H1 (cell line): ENCODE measurements at regions not wholly inside any gene's neighbourhood (a gene's known extent, or its start where the extent isn't known, plus 50 kb on each side); places are given as distances from the start of the nearest gene placed in this dataset.

Experiments used
- CTCF ChIA-PET: fragments of 300-600 bp; sonication (Branson Sonifier 250); formaldehyde crosslinking; loops from one replicate; lab custom pipeline; 2021; ENCODE audit not compliant: partially characterized antibody; lab: Charles Lee
- POLR2A ChIA-PET: fragments of 300-600 bp; sonication (Branson Sonifier 250); formaldehyde crosslinking; loops from one replicate; lab custom pipeline; 2021; ENCODE audit warnings: inconsistent platforms; ENCODE audit not compliant: partially characterized antibody; lab: Charles Lee
- DNase-seq, 2 experiments: peaks; one replicate each; pipeline versions ENCODE4 v3.0.0 to v3.0.0-alpha.2; 2010 to 2022; ENCODE audit warnings: low spot score in 2 of 2, low read depth in 1 of 2, mixed read lengths in 1 of 2
- FAIRE-seq: peaks from 2 replicates; lab custom pipeline; 2011; peaks lifted over from hg19 to GRCh38; lab: Jason Lieb, UNC
- H2AFZ ChIP-seq: 2 replicates; pipeline ENCODE4 v1.8.1; 2012; ENCODE audit warnings: low read length, inconsistent platforms
- H2AK5ac ChIP-seq: 2 replicates; pipeline ENCODE4 v1.6.1; 2013; ENCODE audit warnings: low read depth, low read length
- H2BK120ac ChIP-seq: replicated peaks from 2 replicates; pipeline ENCODE3; 2013; ENCODE audit warnings: low read depth, low read length, inconsistent platforms
- H2BK12ac ChIP-seq: 2 replicates; pipeline ENCODE4 v1.6.1; 2013; ENCODE audit warnings: low read depth, low read length
- H2BK15ac ChIP-seq: 2 replicates; pipeline ENCODE4 v1.6.1; 2013; ENCODE audit warnings: low read length
- H2BK20ac ChIP-seq: 2 replicates; pipeline ENCODE4 v1.6.1; 2013; ENCODE audit warnings: low read length
- H2BK5ac ChIP-seq: 2 replicates; pipeline ENCODE4 v1.6.1; 2013; ENCODE audit warnings: low read depth, low read length
- H3K14ac ChIP-seq: 2 replicates; pipeline ENCODE4 v1.6.1; 2013; ENCODE audit warnings: inconsistent platforms; ENCODE audit not compliant: insufficient read length
- H3K18ac ChIP-seq: 2 replicates; pipeline ENCODE4 v1.6.1; 2013; ENCODE audit warnings: low read length; ENCODE audit errors: extremely low read depth
- H3K23ac ChIP-seq: 2 replicates; pipeline ENCODE4 v1.6.1; 2013; ENCODE audit warnings: inconsistent platforms; ENCODE audit not compliant: insufficient read length
- H3K23me2 ChIP-seq: 2 replicates; pipeline ENCODE4 v1.6.1; 2013; ENCODE audit warnings: low read depth, low read length
- H3K27ac ChIP-seq: 2 replicates; pipeline ENCODE4 v1.6.1; 2011; ENCODE audit warnings: low read depth, low read length, inconsistent platforms
- H3K27me3 ChIP-seq, 4 experiments: replicated peaks in 1 of 4; 1 replicate in 1 of 4; 2 replicates in 3 of 4; pipeline versions ENCODE4 v1.6.1 to v1.8.1; 2011 to 2013; ENCODE audit warnings: low read length in 3 of 4, mild to moderate bottlenecking in 3 of 4, inconsistent platforms in 2 of 4, mixed read lengths in 2 of 4, moderate library complexity in 1 of 4; ENCODE audit not compliant: control insufficient read depth in 3 of 4, insufficient read depth in 3 of 4; ENCODE audit errors: extremely low read depth in 1 of 4
- H3K36me3 ChIP-seq, 4 experiments: 2 replicates each; pipeline versions ENCODE4 v1.6.1 to v1.8.1; 2011 to 2013; ENCODE audit warnings: mild to moderate bottlenecking in 4 of 4, low read length in 3 of 4, moderate library complexity in 2 of 4, control low read depth in 1 of 4, inconsistent platforms in 1 of 4; ENCODE audit not compliant: insufficient read depth in 4 of 4, control insufficient read depth in 2 of 4
- H3K4ac ChIP-seq: replicated peaks from 2 replicates; pipeline ENCODE3; 2013; ENCODE audit warnings: low read length, low read depth, mixed read lengths, inconsistent platforms; ENCODE audit not compliant: insufficient read length
- H3K4me1 ChIP-seq, 4 experiments: replicated peaks in 1 of 4; 1 replicate in 1 of 4; 2 replicates in 3 of 4; pipeline versions ENCODE4 v1.6.1 to v1.8.1; 2011 to 2013; ENCODE audit warnings: low read length in 3 of 4, inconsistent platforms in 2 of 4, mixed read lengths in 1 of 4; ENCODE audit not compliant: insufficient read depth in 4 of 4, control insufficient read depth in 3 of 4
- H3K4me2 ChIP-seq, 2 experiments: 2 replicates each; pipeline versions ENCODE4 v1.6.1 to v1.8.1; 2011 to 2013; ENCODE audit warnings: low read depth in 2 of 2, low read length in 2 of 2, control low read depth in 1 of 2, inconsistent platforms in 1 of 2, mild to moderate bottlenecking in 1 of 2; ENCODE audit not compliant: insufficient read depth in 1 of 2
- H3K4me3 ChIP-seq, 4 experiments: fragments of 200-600, 300-600 bp in 1 of 4; sonication (generic), shearing (Covaris generic), sonication (Bioruptor Twin) in 1 of 4; 2 replicates each; pipeline versions ENCODE4 v1.5.1 to v1.8.1; 2011 to 2016; ENCODE audit warnings: low read length in 4 of 4, low read depth in 3 of 4, control low read depth in 2 of 4, inconsistent platforms in 2 of 4, mild to moderate bottlenecking in 2 of 4, mixed read lengths in 1 of 4, moderate library complexity in 1 of 4; ENCODE audit not compliant: insufficient read depth in 2 of 4; ENCODE audit errors: extremely low read depth in 1 of 4
- H3K56ac ChIP-seq: replicated peaks from 2 replicates; pipeline ENCODE3; 2013; ENCODE audit warnings: low read depth, mild to moderate bottlenecking, mixed read lengths, low read length, inconsistent platforms; ENCODE audit not compliant: insufficient read length
- H3K79me1 ChIP-seq: 2 replicates; pipeline ENCODE4 v1.6.1; 2013; ENCODE audit warnings: low read depth, low read length, control low read depth
- H3K79me2 ChIP-seq, 2 experiments: 2 replicates each; pipeline versions ENCODE4 v1.6.1 to v1.8.1; 2012 to 2013; ENCODE audit warnings: low read length in 2 of 2, mild to moderate bottlenecking in 2 of 2, inconsistent platforms in 1 of 2; ENCODE audit not compliant: insufficient read depth in 2 of 2, control insufficient read depth in 1 of 2
- H3K9ac ChIP-seq, 4 experiments: replicated peaks in 1 of 4; 1 replicate in 1 of 4; 2 replicates in 3 of 4; pipeline versions ENCODE4 v1.6.1 to v1.8.1; 2011 to 2013; ENCODE audit warnings: low read depth in 3 of 4, low read length in 3 of 4, control low read depth in 2 of 4, mild to moderate bottlenecking in 2 of 4, moderate library complexity in 2 of 4, inconsistent platforms in 1 of 4; ENCODE audit errors: extremely low read depth in 1 of 4
- H3K9me3 ChIP-seq, 2 experiments: 2 replicates each; pipeline versions ENCODE4 v1.6.1 to v1.8.1; 2012 to 2013; ENCODE audit warnings: mild to moderate bottlenecking in 2 of 2, moderate library complexity in 2 of 2, control low read depth in 1 of 2, inconsistent platforms in 1 of 2, low read depth in 1 of 2, low read length in 1 of 2, mixed read lengths in 1 of 2; ENCODE audit not compliant: insufficient read depth in 2 of 2
- H4K20me1 ChIP-seq, 2 experiments: replicated peaks in 1 of 2; 2 replicates each; pipeline versions ENCODE3 to v1.8.1; 2011 to 2013; ENCODE audit warnings: inconsistent platforms in 2 of 2, low read length in 2 of 2, mild to moderate bottlenecking in 1 of 2; ENCODE audit not compliant: insufficient read depth in 2 of 2, control insufficient read depth in 1 of 2
- H4K5ac ChIP-seq: 2 replicates; pipeline ENCODE4 v1.6.1; 2013; ENCODE audit warnings: low read length, low read depth, mixed read lengths, inconsistent platforms; ENCODE audit not compliant: insufficient read length
- H4K8ac ChIP-seq: 2 replicates; pipeline ENCODE4 v1.8.0; 2013; ENCODE audit warnings: mild to moderate bottlenecking, moderate library complexity, low read length, inconsistent platforms; ENCODE audit not compliant: insufficient read depth; ENCODE audit errors: extremely low read depth
- H4K91ac ChIP-seq: replicated peaks from 2 replicates; pipeline ENCODE3; 2013; ENCODE audit warnings: low read length, mixed read lengths, inconsistent platforms; ENCODE audit not compliant: insufficient read length
- CEBPB ChIP-seq: IDR thresholded peaks from 2 replicates; pipeline ENCODE4 v1.6.1; 2012; ENCODE audit warnings: low read depth, low read length
- JUN ChIP-seq: IDR thresholded peaks from 2 replicates; pipeline ENCODE4 v1.6.1; 2011; ENCODE audit warnings: low read depth, mild to moderate bottlenecking, improper control_type of control experiment, low read length
- RBBP5 ChIP-seq: IDR thresholded peaks from 2 replicates; pipeline ENCODE4 v1.7.1; 2012; ENCODE audit warnings: low read depth, mild to moderate bottlenecking, inconsistent platforms, low read length, moderate library complexity, borderline replicate concordance
- WGBS, 2 experiments: shearing (Covaris generic) in 1 of 2; methylation state at CpG; one replicate each; pipeline versions ENCODE4 v1.1.6 to v1.1.7; 2013 to 2015; ENCODE audit warnings: low lambda C conversion rate in 2 of 2, mixed read lengths in 2 of 2, inconsistent platforms in 1 of 2, low coverage in 1 of 2, missing lambda C conversion rate in 1 of 2; ENCODE audit not compliant: insufficient replicate concordance in 2 of 2, insufficient coverage in 1 of 2, insufficient read length in 1 of 2; ENCODE audit errors: extremely low coverage in 1 of 2, missing lambda C conversion rate in 1 of 2; 5-methylcytosine and 5-hydroxymethylcytosine counted together
- TF ChIP-seq, protein P1 (sequence below): IDR thresholded peaks from 2 replicates; pipeline ENCODE4 v1.6.1; 2012; ENCODE audit warnings: inconsistent platforms

DNA sequence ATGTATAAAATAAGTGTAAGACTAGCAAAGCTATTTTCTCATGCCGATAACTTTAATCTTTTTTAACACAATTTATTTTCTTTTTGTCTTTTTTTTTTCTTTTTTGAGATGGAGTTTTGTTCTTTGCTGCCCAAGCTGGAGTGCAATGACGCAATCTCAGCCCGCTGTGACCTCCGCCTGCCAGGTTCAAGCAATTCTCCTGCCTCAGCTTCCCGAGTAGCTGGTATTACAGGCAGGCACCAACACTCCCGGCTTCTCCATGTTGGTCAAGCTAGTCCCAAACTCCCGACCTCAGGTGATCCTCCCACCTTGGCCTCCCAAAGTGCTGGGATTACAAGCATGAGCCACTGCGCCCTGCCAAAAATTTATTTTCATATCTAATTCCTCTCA lies 164.2 kb upstream of the SLIT2 start:
- no peak overlapping the region for H2BK120ac ChIP-seq
- H4K20me1 ChIP-seq, result no peaks in the 10 kb centered on the region
- H3K23me2 ChIP-seq, result no peaks in the 10 kb centered on the region
- H3K27me3 ChIP-seq, result no peaks in the 10 kb centered on the region
- no peaks in the 10 kb centered on the region for H3K36me3 ChIP-seq
- no peak overlapping the region for H2AK5ac ChIP-seq
- ChIA-PET CTCF (interaction anchor here (0.7 kb wide), 1 partner anchor 840 kb away, joined by 3 read pairs; no protein-coding TSS in a partner anchor), POLR2A (no interaction called here)
- no peak overlapping the region for H3K23ac ChIP-seq
- no peak overlapping the region for H4K5ac ChIP-seq
- H2BK12ac ChIP-seq, result no peak overlapping the region
- no peak overlapping the region for H2BK15ac ChIP-seq
- no peaks in the 10 kb centered on the region for H3K4me1 ChIP-seq
- H3K56ac ChIP-seq, result no peak overlapping the region
- H3K9ac ChIP-seq, result no peak overlapping the region
- no peak for FAIRE-seq
- no peak overlapping the region for H3K4me3 ChIP-seq
- H3K27ac ChIP-seq, result no peak overlapping the region
- DNase-seq, result no peak
- WGBS, 2 experiments, result 91% methylated on average over 8 of the region's 8 CpGs; no CpG with 5 or more reads in 1 of the 2 experiments
- no peaks in the 10 kb centered on the region for H3K9me3 ChIP-seq
- no peak overlapping the region for H4K91ac ChIP-seq
- no peak overlapping the region for H3K14ac ChIP-seq
- no peak overlapping the region for H3K4ac ChIP-seq
- H3K79me1 ChIP-seq, result no peaks in the 10 kb centered on the region
- no peak overlapping the region for H2BK5ac ChIP-seq
- H3K79me2 ChIP-seq, result no peaks in the 10 kb centered on the region
- H4K8ac ChIP-seq, result no peak overlapping the region
- H2AFZ ChIP-seq, result no peak overlapping the region
- no peak overlapping the region for H3K18ac ChIP-seq
- TF ChIP-seq CEBPB (peak; percentile 62; the same call in 1 of the 2 replicates), RBBP5 (no peak), JUN (no peak)
- TF ChIP-seq, protein P1, sequence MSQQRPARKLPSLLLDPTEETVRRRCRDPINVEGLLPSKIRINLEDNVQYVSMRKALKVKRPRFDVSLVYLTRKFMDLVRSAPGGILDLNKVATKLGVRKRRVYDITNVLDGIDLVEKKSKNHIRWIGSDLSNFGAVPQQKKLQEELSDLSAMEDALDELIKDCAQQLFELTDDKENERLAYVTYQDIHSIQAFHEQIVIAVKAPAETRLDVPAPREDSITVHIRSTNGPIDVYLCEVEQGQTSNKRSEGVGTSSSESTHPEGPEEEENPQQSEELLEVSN, result no peak
- H3K4me2 ChIP-seq, result no peak overlapping the region
- no peak overlapping the region for H2BK20ac ChIP-seq
